ENCODE measurements at regions not wholly inside any gene's neighbourhood (a gene's known extent, or its start where the extent isn't known, plus 50 kb on each side); places are given as distances from the start of the nearest gene placed in this dataset.
A peak's percentile ranks its signal among the peaks of the same experiment; 100 is the strongest.
"Not testable (repeated sequence)": the region's sequence is repeated elsewhere in the genome, so short reads cannot be mapped to it uniquely, and the experiment has no call there.

DNA sequence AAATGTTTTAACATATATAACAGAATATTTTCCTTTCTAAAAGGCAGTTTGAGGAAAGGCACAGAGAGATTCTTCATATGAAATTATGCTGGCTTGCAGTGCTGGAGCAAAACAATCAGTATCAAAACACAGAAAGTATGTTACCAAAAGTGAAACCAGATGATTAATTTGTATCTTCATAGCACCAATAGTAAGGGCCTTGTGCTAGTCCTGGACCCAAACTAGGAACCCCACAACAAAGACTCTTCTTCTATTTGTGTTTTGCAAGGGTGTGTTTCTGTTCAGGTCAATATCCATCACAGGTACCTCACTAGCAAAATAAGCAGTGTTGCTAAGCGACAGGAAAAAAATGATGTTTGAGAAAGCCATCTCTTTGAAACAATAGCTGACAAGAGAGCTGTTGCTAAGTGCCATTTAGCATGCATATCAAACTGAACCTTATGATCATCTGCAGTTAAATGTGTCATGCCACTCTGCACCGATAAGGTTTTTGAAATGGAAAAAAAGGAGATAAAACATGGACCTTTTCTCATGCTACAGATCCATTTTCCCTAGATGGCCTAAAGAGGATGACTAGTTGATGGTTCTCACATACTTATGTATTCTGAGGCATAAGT is 196.2 kb upstream of the ALG10 start:
- DNase-seq (ENCODE audit: low read depth), result no peak

DNA sequence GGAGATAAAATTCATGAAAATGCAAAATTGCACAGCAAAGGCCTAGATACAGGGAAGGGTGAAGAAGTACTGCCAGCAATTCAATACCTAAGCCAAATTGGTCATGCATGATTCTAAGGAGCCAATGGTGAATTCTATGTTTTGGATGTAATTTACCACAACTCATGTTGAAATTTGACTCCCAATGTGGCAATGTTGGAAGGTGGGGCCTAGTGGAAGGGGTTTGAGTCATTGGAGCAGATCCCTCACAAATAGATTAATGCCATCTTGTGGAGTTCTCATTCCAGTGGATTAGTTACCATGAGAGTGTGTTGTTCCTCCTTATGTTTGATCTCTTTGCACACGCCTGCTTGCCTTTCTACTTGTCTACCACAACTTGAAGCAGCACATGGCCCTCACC is 194.0 kb upstream of the ALG10 start:
- DNase-seq (ENCODE audit: low read depth), result peak; percentile 46

DNA sequence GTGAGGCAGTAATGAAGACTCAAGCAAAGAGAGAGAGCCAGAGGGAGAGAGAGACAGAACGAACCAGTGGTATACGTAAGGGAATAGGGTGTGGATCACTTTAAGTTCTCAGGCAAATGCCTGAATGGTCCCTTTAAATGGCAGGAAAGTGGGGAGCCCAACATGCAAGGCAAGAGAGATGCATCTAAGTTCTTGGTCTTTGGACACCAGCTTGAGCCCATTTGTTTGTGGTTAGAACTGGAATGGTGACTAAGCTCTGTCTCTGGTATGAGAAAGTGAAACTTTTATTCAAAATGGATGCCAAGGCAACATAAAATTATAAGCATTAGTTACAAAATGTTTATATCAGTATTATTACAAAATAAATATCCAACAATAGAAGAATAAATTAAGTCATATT is 192.2 kb upstream of the ALG10 start:
- no peak for DNase-seq (ENCODE audit: low read depth)

DNA sequence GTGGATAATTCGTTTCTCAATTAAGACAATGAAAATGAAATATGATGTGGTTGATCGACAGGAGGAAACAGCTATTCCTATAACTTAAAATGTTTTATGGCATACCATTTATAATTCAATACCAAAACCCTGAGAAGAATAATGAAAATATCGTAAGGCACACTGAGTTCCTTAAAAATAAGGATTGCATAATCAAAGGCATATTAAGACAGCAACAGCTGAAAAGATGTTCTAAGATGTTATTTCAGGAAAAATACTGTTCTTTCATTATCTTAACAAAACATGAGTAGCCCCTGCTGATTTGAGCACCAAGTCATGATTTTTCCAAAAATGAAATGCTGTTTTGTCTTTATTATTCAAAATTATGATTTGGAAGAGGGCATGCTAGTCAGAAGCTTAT is 189.4 kb upstream of the ALG10 start:
- no peak for DNase-seq (ENCODE audit: low read depth)

DNA sequence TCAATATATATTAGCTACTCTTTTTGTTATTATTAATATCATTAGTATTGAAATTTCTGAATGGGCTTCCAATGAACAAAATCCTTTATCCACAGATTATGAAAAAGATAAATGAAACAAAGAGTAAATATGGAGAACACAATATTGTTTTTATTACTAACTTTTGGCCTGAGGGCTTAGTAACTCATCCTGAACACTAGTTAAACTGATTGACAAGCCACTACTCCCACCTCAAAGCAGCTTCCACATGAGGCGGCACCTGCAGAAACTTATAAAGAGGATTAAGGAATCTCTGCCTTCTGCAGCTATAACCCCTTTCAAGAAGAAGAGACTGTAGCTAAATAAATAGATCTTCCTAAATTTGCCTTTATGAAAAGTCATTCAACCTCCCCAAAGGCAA is 187.6 kb upstream of the ALG10 start:
- no peak for DNase-seq (ENCODE audit: low read depth)

DNA sequence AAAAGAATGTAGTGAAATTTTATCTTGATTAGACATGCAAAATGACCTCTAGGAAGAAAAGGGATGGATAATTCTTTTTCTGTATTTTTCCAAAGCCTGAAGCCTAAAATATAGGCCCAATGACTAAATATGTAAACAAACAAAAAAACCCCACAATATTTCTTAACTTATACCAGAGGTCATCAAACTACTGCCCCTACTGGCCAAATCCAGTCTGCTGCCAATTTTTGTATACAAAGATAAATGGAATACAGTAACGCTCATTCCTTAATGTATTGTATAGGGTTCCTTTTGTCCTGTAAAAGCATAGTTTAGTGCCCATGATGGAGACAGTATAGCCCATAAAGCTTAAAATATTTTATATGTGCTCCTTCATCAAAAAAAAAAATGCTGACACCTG is 145.7 kb upstream of the ALG10 start:
- DNase-seq (ENCODE audit: low read depth), result no peak

DNA sequence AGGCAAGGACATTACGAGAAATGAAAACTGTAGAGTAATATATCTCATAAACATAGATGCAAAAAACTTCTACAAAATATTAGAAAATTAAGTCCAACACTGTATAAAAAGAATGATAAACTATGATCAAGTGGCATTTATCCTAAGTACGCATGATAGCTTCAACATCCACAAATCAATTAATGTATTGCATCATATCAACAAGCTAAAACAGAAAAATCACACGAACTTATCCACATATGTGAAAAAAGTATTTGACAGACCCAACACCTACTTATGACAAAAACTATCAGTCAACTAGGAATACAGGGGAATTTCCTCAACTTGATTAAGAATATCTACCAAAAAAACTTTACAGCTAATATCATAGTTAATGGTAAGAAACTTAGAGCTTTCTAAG is 129.9 kb upstream of the ALG10 start:
- DNase-seq (ENCODE audit: low read depth), result no peak

DNA sequence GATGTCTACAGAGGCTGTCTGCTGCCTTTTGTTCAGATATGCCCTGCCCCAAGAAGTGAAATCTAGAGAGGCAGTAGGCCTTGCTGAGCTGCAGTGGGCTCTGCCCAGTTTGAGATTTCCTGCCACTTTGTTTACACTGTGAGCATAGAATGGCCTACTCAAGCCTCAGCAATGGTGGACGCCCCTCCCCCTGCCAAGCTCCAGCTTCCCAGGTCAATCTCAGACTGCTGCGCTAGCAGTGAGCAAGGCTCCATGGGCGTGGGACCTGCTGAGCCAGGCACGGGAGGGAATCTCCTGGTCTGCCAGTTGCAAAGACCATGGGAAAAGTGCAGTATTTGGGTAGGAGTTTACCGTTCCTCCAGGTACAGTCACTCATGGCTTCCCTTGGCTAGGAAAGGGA is 101.8 kb upstream of the ALG10 start:
- not testable (repeated sequence) for DNase-seq (ENCODE audit: low read depth)

DNA sequence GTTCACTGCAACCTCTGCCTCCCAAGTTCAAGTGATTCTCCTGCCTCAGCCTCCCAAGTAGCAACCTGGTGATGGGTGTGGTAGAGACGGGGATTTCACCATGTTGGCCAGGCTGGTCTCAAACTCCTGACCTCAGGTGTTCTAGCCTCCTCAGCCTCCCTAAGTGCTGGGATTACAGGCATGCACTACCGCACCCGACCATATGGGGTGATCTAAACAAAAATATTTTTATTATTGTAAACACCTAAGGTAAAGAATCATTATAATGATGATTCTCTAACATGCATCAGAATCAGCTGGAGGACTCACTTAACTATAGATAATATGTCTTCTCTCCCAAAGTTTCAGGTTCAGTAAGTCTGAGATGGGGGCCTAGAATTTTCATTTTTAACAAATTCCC is 96.2 kb upstream of the ALG10 start:
- DNase-seq (ENCODE audit: low read depth), result no peak

DNA sequence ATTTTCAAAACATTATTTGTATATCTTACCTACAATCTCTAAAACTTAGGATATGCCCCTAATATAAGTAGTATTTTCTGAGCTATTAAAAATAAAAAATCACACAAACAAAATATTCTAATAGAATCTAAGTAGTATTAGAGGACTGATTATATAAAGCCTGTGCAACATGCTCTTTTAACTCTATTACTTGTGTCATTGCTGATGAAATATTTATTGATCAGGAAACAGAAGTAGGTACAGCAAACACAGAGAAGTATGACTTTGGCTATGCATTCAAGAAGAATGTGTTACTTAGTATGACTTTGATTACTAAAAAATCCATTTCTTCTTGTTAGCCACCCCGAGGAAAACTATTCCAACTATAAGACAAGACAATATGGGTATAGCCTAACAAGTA is 84.6 kb upstream of the ALG10 start:
- not testable (repeated sequence) for DNase-seq (ENCODE audit: low read depth)

DNA sequence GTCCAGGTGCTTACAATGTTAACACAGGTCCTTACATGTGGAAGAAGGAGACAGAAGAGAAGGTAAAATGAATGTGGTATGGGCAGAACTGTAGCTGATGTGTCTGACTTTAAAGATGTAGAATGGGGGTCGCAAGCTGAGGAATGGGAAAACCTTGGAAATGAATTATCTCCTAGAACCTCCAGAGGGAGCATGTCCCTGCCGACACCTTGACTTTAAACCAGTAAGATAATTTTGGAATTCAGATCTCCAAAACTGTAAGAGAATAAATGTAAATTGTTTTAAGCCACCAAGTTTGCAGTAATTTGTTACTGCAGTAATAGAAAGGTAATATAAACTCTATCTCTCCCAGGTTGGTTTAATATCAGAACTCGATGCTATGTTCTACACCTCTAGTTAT is 80.1 kb upstream of the ALG10 start:
- DNase-seq (ENCODE audit: low read depth), result no peak

DNA sequence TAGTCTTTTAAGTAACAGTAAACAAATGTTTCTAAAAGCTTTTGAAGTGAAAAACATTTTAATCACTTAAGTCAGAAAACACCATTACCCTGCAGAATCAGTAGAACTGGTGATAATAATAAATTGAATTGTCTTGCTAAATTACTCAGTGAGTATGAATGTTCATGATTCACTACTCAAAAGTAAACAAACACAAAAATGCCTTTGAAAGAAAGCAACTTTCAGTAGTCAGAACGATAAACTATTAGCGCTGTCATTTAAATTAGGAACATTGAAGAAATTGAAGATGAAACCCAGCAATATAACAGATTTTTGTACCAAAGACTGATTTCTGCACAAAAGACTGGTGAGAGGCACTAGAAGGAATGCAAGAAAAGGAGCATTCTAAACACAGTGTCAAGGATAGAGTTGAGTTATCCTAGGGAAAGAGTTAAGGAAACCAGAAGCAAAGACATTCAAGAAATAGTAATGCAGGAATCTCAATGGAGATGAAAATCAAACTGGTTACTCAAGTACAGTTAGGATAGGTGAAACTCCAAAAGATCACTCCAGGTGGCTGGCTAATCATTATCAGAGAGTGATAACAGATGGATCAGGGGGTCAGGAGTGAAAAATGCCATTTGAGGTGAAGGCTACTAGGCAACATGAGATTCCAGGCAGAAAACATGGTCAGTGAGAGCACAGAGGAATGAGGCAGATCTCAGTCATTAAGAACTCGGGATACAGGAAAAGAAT is 77.4 kb upstream of the ALG10 start:
- no peak for DNase-seq (ENCODE audit: low read depth)

DNA sequence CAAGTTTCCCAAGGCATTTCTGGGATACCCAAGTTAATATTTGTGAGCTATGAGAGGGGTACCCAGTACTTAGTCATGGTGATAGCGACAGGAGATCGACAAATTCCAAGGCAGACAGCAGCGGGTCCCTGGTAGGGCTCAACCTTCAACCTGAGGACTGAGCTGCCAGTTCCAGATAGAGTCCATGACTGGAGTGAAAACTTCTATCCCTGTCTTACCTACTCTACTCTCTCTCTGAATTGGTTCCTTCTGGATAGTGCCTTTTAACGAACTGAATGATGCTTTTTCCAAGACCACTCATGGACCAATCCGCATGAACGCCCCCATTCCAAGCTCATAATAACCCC is 76.9 kb upstream of the ALG10 start:
- DNase-seq (ENCODE audit: low read depth), result no peak

DNA sequence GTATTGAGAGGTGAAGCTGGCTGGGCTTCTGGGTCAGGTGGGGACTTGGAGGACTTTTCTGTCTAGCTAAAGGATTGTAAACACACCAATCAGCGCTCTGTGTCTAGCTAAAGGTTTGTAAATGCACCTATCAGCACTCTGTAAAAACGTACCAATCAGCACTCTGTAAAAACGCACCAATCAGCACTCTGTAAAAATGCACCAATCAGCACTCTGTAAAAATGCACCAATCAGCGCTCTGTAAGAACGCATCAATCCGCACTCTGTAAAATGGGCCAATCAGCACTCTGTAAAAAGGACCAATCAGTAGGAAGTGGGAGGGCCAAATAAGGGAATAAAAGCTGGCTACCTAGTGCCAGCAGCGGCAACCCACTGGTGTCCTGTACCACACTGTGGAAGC is 56.1 kb upstream of the ALG10 start:
- not testable (repeated sequence) for DNase-seq (ENCODE audit: low read depth)

DNA sequence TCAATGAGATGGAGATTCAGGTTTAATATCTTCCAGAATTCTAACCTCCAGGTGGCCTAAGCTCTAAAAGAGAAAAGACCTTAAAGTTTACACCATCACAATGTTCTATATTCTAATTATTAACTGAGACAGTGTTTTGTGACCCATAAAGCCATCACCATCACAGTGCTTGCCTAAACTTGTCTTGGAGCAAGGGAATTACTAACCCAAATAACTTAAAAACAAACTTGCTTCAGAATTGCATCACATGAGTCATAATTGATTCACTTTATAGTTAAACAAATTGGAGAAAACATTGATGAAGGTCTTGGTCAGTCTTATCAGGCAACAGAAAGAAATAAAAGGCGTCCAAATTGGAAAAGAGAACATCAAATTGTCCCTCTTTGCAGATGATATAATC is 54.5 kb upstream of the ALG10 start:
- DNase-seq (ENCODE audit: low read depth), result peak; percentile 6
